Stomach (tissue), 8 donors: ENCODE measurements at regions not wholly inside any gene's neighbourhood (a gene's known extent, or its start where the extent isn't known, plus 50 kb on each side); places are given as distances from the start of the nearest gene placed in this dataset.

Experiments
- DNase-seq, 2 donors: peaks; one replicate each; pipeline versions ENCODE4 v3.0.0 to v3.0.0-alpha.2; 2013 to 2019
- H3K27ac ChIP-seq, 5 donors: fragments of 200-600 bp in 4 of 5; sonication (generic) in 4 of 5; one replicate each; pipeline ENCODE4 v1.5.1; 2013 to 2019; ENCODE audit warnings: mild to moderate bottlenecking in 1 of 5, moderate library complexity in 1 of 5
- H3K27me3 ChIP-seq, 3 donors: fragments of 200-600 bp; sonication (generic); one replicate each; pipeline ENCODE4 v1.5.1; 2017 to 2019; ENCODE audit warnings: mixed run types in 1 of 3
- H3K36me3 ChIP-seq, 4 donors: fragments of 200-600 bp; sonication (generic); 1 replicate in 3 of 4; 2 replicates in 1 of 4; pipeline ENCODE4 v1.5.1; 2016 to 2019
- H3K4me1 ChIP-seq, 4 donors: fragments of 200-600 bp; sonication (generic); one replicate each; pipeline ENCODE4 v1.5.1; 2016 to 2019
- H3K4me3 ChIP-seq, 4 donors: fragments of 200-600 bp; sonication (generic) in 3 of 4; one replicate each; pipeline ENCODE4 v1.5.1; 2016 to 2019; ENCODE audit warnings: mild to moderate bottlenecking in 1 of 4
- H3K9me3 ChIP-seq, 4 donors: fragments of 200-600 bp; sonication (generic); one replicate each; pipeline ENCODE4 v1.5.1; 2016 to 2019
- CTCF ChIP-seq, 7 experiments: fragments of 450-650 bp in 4 of 7; fragments of 200-600 bp in 3 of 7; sonication (generic) in 3 of 7; IDR thresholded peaks; one replicate each; pipeline ENCODE4 v1.5.1; 2016 to 2019; ENCODE audit warnings: antibody characterized with exemption in 7 of 7, control low read depth in 2 of 7, mild to moderate bottlenecking in 1 of 7
- EP300 ChIP-seq: sonication (generic); formaldehyde crosslinking; IDR thresholded peaks from one replicate; pipeline ENCODE4 v1.6.1; 2017; ENCODE audit warnings: antibody characterized with exemption
- POLR2A ChIP-seq, 4 donors: fragments of 450-650 bp; IDR thresholded peaks; one replicate each; pipeline ENCODE4 v1.6.1; 2016; ENCODE audit warnings: antibody characterized with exemption in 4 of 4, control low read depth in 2 of 4, mild to moderate bottlenecking in 1 of 4, moderate library complexity in 1 of 4
- POLR2AphosphoS5 ChIP-seq, 3 donors: sonication (generic); formaldehyde crosslinking; IDR thresholded peaks; one replicate each; pipeline ENCODE4 v1.6.1; 2016; ENCODE audit warnings: antibody characterized with exemption in 3 of 3
- WGBS, 5 donors: extraction: QIAGEN DNeasy Blood & Tissue Kit in 3 of 5; methylation state at CpG; one replicate each; pipeline versions ENCODE4 v1.1.5 to v1.1.7; 2013 to 2018; 5-methylcytosine and 5-hydroxymethylcytosine counted together
- intact Hi-C: fragments of 100-400 bp; cut with DNase I; formaldehyde crosslinking; loops from one replicate; pipeline ENCODE4 v1.15.1; 2023; ENCODE audit warnings: low total_unique reads
- donor health status: healthy with polysubstance abuse.
- donor health status: Bipolar disorder and iron deficiency.
- donor health status: healthy.

- H3K36me3 ChIP-seq = no peaks in the 10 kb centered on the region
- DNase-seq = no peak
- H3K4me1 ChIP-seq = no peaks in the 10 kb centered on the region
- peaks cover 0 to 13% (median 0%) of the 10 kb centered on the region in 3 donors for H3K27me3 ChIP-seq
- intact Hi-C loops = no loop called here
- 84 to 91% (median 84%) methylated on average over 18 to 21 of the region's 21 CpGs for WGBS, 5 donors
- H3K27ac ChIP-seq = no peak overlapping the region
- H3K4me3 ChIP-seq = no peak overlapping the region
- H3K9me3 ChIP-seq = peaks cover 0 to 4% (median 0%) of the 10 kb centered on the region in 4 donors
- no peak for TF ChIP-seq EP300
- no peak for TF ChIP-seq POLR2A (IDR thresholded peaks at IDR 0.05)
- no peak for TF ChIP-seq CTCF (IDR thresholded peaks at IDR 0.05)
- TF ChIP-seq POLR2AphosphoS5 (IDR thresholded peaks at IDR 0.05) = no peak
Observed at GRCh38 chr10:131683281-131683861, 217.4 kb upstream of the PPP2R2D start.

- DNase-seq = no peak
- intact Hi-C loops = no loop called here
- H3K27me3 ChIP-seq = peaks cover 0 to 9% (median 0%) of the 10 kb centered on the region in 3 donors
- WGBS, 5 donors = 89 to 94% (median 92%) methylated on average over 7 to 12 of the region's 12 CpGs
- H3K9me3 ChIP-seq = peaks cover 0 to under 1% (median 0%) of the 10 kb centered on the region in 4 donors
- TF ChIP-seq EP300 (no peak), CTCF (IDR thresholded peaks at IDR 0.05) (no peak), POLR2AphosphoS5 (IDR thresholded peaks at IDR 0.05) (no peak), POLR2A (IDR thresholded peaks at IDR 0.05) (no peak)
- no peaks in the 10 kb centered on the region for H3K4me1 ChIP-seq
- H3K4me3 ChIP-seq = no peak overlapping the region
- H3K36me3 ChIP-seq = no peaks in the 10 kb centered on the region
- no peak overlapping the region for H3K27ac ChIP-seq
Observed at GRCh38 chr10:131683941-131684340, 216.9 kb upstream of the PPP2R2D start.

- Histone ChIP-seq H3K4me1 (no peaks in the 10 kb centered on the region), H3K27ac (no peak overlapping the region), H3K27me3 (peaks cover 0 to 9% (median 0%) of the 10 kb centered on the region in 3 donors), H3K4me3 (no peak overlapping the region), H3K36me3 (no peaks in the 10 kb centered on the region), H3K9me3 (no peaks in the 10 kb centered on the region)
- WGBS, 5 donors = 57 to 65% (median 62%) methylated on average over 4 to 7 of the region's 7 CpGs
- TF ChIP-seq EP300 (no peak), POLR2AphosphoS5 (IDR thresholded peaks at IDR 0.05) (no peak), CTCF (IDR thresholded peaks at IDR 0.05) (no peak), POLR2A (IDR thresholded peaks at IDR 0.05) (no peak)
- DNase-seq = no peak
- intact Hi-C loops = no loop called here
Observed at GRCh38 chr10:131685007-131685406, 215.8 kb upstream of the PPP2R2D start.

- WGBS, 5 donors = 79 to 91% (median 84%) methylated on average over 8 to 10 of the region's 10 CpGs
- DNase-seq = no peak
Observed at GRCh38 chr10:131685576-131685975, 215.2 kb upstream of the PPP2R2D start.

More at GRCh38 chr10:131685576-131685975, 215.2 kb upstream of the PPP2R2D start:
- H3K27ac ChIP-seq = no peak overlapping the region
- H3K36me3 ChIP-seq = no peaks in the 10 kb centered on the region
- intact Hi-C loops = no loop called here
- H3K27me3 ChIP-seq = peaks cover 0 to 9% (median 0%) of the 10 kb centered on the region in 3 donors
- no peak for TF ChIP-seq EP300
- TF ChIP-seq CTCF (IDR thresholded peaks at IDR 0.05) = no peak
- no peak for TF ChIP-seq POLR2AphosphoS5 (IDR thresholded peaks at IDR 0.05)
- TF ChIP-seq POLR2A (IDR thresholded peaks at IDR 0.05) = no peak
- no peaks in the 10 kb centered on the region for H3K9me3 ChIP-seq
- no peak overlapping the region for H3K4me3 ChIP-seq
- H3K4me1 ChIP-seq = no peaks in the 10 kb centered on the region
